PC-3 (cell line): ENCODE measurements at regions not wholly inside any gene's neighbourhood (a gene's known extent, or its start where the extent isn't known, plus 50 kb on each side); places are given as distances from the start of the nearest gene placed in this dataset.

Experiments
- ATAC-seq: fragments of 200-7000 bp; cut with Tn5 transposase; 2 replicates; pipeline ENCODE4 v1.9.1; 2020; ENCODE audit warnings: mild to moderate bottlenecking, moderate library complexity
- BruUV-seq: library from RNA; stranded (reverse); fragments of 400-500 nt; replicated peaks from 2 replicates; lab custom pipeline; 2021; lab: Mats Ljungman, UMichigan
- CTCF ChIA-PET: fragments of 300-600 bp; sonication (Branson Sonifier 250); formaldehyde crosslinking; loops from one replicate; lab custom pipeline; 2022; ENCODE audit warnings: antibody characterized with exemption; lab: Charles Lee
- POLR2A ChIA-PET: fragments of 300-600 bp; sonication (Branson Sonifier 250); formaldehyde crosslinking; loops from one replicate; lab custom pipeline; 2022; ENCODE audit warnings: antibody characterized with exemption; ENCODE audit not compliant: unreplicated experiment; lab: Charles Lee
- DNase-seq: peaks from one replicate; pipeline ENCODE4 v3.0.0-alpha.2; 2015
- H2AFZ ChIP-seq: fragments of 300-600 bp; sonication (generic); 2 replicates; pipeline ENCODE4 v1.6.0; 2016; ENCODE audit warnings: antibody characterized with exemption, low read length
- H3F3A ChIP-seq: fragments of 300-600 bp; sonication (generic); one replicate; pipeline ENCODE4 v1.6.0; 2017; ENCODE audit warnings: antibody characterized with exemption, low read length, control low read depth, mild to moderate bottlenecking; ENCODE audit not compliant: unreplicated experiment
- H3K27ac ChIP-seq: fragments of 300-600 bp; sonication (generic); 2 replicates; pipeline ENCODE4 v1.5.1; 2016; ENCODE audit warnings: mild to moderate bottlenecking, low read length
- H3K27me3 ChIP-seq: fragments of 300-600 bp; sonication (generic); 2 replicates; pipeline ENCODE4 v1.6.1; 2016; ENCODE audit warnings: low read length, mixed read lengths
- H3K36me3 ChIP-seq: fragments of 300-600 bp; sonication (generic); 2 replicates; pipeline ENCODE4 v1.6.1; 2016; ENCODE audit warnings: low read depth, mixed run types, low read length, mixed read lengths
- H3K4me1 ChIP-seq: fragments of 300-600 bp; sonication (generic); 2 replicates; pipeline ENCODE4 v1.5.1; 2016; ENCODE audit warnings: low read length; ENCODE audit not compliant: insufficient read depth
- H3K4me2 ChIP-seq: fragments of 300-600 bp; sonication (generic); 2 replicates; pipeline ENCODE4 v1.6.0; 2016; ENCODE audit warnings: low read length
- H3K4me3 ChIP-seq: fragments of 300-600 bp; sonication (generic); 2 replicates; pipeline ENCODE4 v1.5.1; 2016; ENCODE audit warnings: mild to moderate bottlenecking, low read length, mixed read lengths
- H3K79me2 ChIP-seq: fragments of 300-600 bp; sonication (generic); 2 replicates; pipeline ENCODE4 v1.6.1; 2017; ENCODE audit warnings: low read length, mixed read lengths
- H3K9ac ChIP-seq: fragments of 300-600 bp; sonication (generic); 2 replicates; pipeline ENCODE4 v1.6.0; 2016; ENCODE audit warnings: mild to moderate bottlenecking, low read length
- H3K9me2 ChIP-seq: fragments of 300-600 bp; sonication (generic); replicated peaks from 2 replicates; pipeline ENCODE4 v1.6.1; 2016; ENCODE audit warnings: mixed run types, low read length, mixed read lengths
- H3K9me3 ChIP-seq: fragments of 300-600 bp; sonication (generic); 2 replicates; pipeline ENCODE4 v1.6.1; 2016; ENCODE audit warnings: low read length, mixed read lengths
- H4K20me1 ChIP-seq: fragments of 300-600 bp; sonication (generic); 2 replicates; pipeline ENCODE4 v1.6.1; 2016; ENCODE audit warnings: low read length, mixed read lengths
- EZH2 ChIP-seq: fragments of 300-600 bp; sonication (generic); IDR thresholded peaks from one replicate; pipeline ENCODE4 v1.6.1; 2017; ENCODE audit warnings: antibody characterized with exemption, mild to moderate bottlenecking, low read length; ENCODE audit not compliant: unreplicated experiment
- EZH2phosphoT487 ChIP-seq: fragments of 300-600 bp; sonication (generic); IDR thresholded peaks from 2 replicates; pipeline ENCODE4 v1.6.1; 2018; ENCODE audit warnings: mild to moderate bottlenecking, antibody characterized with exemption, low read length, borderline replicate concordance
- intact Hi-C: fragments of 100-400 bp; cut with micrococcal nuclease; formaldehyde crosslinking; loops from 2 replicates; pipeline ENCODE4 v1.9.0; 2023
- TF ChIP-seq, protein P1 (sequence below): fragments of 300-600 bp; sonication (generic); conservative IDR thresholded peaks from 2 replicates; pipeline ENCODE4 v1.5.1; 2017; ENCODE audit warnings: antibody characterized with exemption, low read depth, mild to moderate bottlenecking, low read length

DNA sequence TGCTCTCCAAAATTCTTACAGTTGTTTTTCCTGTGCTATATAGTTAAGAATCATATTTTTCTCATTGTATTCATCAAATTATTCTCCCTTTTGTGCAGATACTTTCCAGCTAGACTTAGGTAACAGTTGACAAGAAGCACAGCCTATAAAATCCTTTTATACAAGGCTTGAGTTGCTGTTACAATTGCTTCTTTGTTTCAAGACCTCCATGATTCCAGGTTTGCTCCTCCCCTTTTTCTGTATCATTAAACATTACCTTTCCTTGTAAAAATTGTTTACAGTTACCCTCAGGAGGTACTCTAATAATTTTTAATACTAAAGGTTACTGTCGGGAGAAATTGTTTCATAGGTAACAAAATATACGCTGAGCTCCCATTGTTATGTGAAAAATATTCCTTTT lies 192.3 kb upstream of the GRID2 start:
- Histone ChIP-seq H3K36me3 (no peaks in the 10 kb centered on the region), H3K4me2 (no peak overlapping the region), H2AFZ (no peak overlapping the region), H3K9ac (no peak overlapping the region), H3F3A (no peaks in the 10 kb centered on the region), H3K9me3 (no peaks in the 10 kb centered on the region), H3K4me1 (0 out of 2 replicates have a peak, but pooled peaks cover 5% of the 10 kb centered on the region), H4K20me1 (no peaks in the 10 kb centered on the region), H3K27ac (no peak overlapping the region), H3K27me3 (no peaks in the 10 kb centered on the region), H3K4me3 (no peak overlapping the region), H3K79me2 (no peaks in the 10 kb centered on the region), H3K9me2 (no peaks in the 10 kb centered on the region)
- BruUV-seq, result no TSS peak
- ChIA-PET POLR2A (no interaction called here), CTCF (no interaction called here)
- TF ChIP-seq, protein P1, sequence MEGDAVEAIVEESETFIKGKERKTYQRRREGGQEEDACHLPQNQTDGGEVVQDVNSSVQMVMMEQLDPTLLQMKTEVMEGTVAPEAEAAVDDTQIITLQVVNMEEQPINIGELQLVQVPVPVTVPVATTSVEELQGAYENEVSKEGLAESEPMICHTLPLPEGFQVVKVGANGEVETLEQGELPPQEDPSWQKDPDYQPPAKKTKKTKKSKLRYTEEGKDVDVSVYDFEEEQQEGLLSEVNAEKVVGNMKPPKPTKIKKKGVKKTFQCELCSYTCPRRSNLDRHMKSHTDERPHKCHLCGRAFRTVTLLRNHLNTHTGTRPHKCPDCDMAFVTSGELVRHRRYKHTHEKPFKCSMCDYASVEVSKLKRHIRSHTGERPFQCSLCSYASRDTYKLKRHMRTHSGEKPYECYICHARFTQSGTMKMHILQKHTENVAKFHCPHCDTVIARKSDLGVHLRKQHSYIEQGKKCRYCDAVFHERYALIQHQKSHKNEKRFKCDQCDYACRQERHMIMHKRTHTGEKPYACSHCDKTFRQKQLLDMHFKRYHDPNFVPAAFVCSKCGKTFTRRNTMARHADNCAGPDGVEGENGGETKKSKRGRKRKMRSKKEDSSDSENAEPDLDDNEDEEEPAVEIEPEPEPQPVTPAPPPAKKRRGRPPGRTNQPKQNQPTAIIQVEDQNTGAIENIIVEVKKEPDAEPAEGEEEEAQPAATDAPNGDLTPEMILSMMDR, result no peak
- TF ChIP-seq EZH2 (no peak), EZH2phosphoT487 (no peak)
- intact Hi-C loops, result no loop called here
- DNase-seq (peak; percentile 35), ATAC-seq (peak; percentile 64)

DNA sequence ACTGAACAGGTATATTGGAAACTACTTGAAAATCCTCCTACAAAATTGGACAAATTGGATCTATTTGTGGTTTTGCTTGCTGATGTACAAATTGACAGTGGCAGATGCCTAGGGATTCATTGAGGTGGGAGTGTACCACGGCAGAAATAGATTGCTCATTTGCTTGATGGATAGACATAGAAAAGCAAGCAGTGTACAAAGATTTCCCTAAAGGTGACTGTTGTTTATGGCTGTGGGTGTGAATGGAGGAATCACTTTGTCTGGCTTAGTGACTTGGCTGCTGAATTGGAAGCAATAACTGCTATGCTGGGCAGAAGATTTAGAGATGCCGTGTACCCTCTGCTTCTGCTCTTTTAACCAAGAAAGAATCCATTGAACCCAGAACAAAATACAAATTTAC lies 191.0 kb upstream of the GRID2 start:
- TF ChIP-seq EZH2 (no peak), EZH2phosphoT487 (no peak)
- TF ChIP-seq, protein P1, result no peak
- Histone ChIP-seq H3K4me1 (0 out of 2 replicates have a peak, but pooled peaks cover 5% of the 10 kb centered on the region), H3K9me2 (no peaks in the 10 kb centered on the region), H3K27me3 (no peaks in the 10 kb centered on the region), H3K4me3 (no peak overlapping the region), H2AFZ (no peak overlapping the region), H3K4me2 (no peak overlapping the region), H4K20me1 (no peaks in the 10 kb centered on the region), H3K9me3 (no peaks in the 10 kb centered on the region), H3F3A (no peaks in the 10 kb centered on the region), H3K27ac (no peak overlapping the region), H3K36me3 (no peaks in the 10 kb centered on the region), H3K79me2 (no peaks in the 10 kb centered on the region), H3K9ac (no peak overlapping the region)
- POLR2A ChIA-PET, result no interaction called here
- CTCF ChIA-PET, result no interaction called here
- no TSS peak for BruUV-seq
- intact Hi-C loops, result no loop called here
- no peak for DNase-seq
- no peak for ATAC-seq

DNA sequence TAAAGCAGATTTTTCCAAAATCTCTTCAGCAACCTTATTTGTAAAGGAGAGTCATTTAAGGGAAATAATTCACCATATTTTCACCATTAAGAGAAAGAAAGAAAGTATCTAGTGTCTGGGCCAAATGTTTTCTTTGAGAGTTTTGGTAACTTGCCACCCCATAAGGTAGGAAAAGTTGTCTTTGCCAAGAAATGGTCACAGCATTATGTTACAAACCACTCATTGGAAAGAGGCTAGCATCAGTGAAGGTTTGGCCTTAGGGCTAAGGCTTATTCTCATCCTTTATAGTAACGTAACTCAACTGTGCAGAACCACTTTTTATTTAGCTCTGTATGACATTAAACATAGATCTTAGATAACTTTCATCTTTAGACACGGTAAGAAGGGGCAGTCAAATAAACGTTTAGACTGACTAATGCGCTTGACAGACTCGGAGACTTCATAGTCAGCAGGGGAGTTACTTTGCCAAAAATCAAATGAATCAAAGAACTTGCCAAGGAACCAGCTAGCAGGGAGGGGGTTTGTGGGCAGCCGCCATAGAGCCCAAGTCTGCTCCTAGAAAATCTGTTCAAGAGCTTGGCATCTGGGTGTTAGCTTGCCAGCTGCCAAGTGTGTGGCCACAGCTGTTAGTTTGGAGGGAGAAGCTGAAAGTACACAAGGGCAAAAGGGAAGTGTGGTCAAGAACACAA lies 182.8 kb upstream of the GRID2 start:
- POLR2A ChIA-PET, result no interaction called here
- no peaks in the 10 kb centered on the region for H3K9me3 ChIP-seq
- no peaks in the 10 kb centered on the region for H3K36me3 ChIP-seq
- TF ChIP-seq EZH2, result no peak
- TF ChIP-seq EZH2phosphoT487, result no peak
- TF ChIP-seq, protein P1, result no peak
- no peaks in the 10 kb centered on the region for H4K20me1 ChIP-seq
- no peaks in the 10 kb centered on the region for H3K4me1 ChIP-seq
- no peaks in the 10 kb centered on the region for H3K9me2 ChIP-seq
- CTCF ChIA-PET, result no interaction called here
- H3K27me3 ChIP-seq, result no peaks in the 10 kb centered on the region
- BruUV-seq, result no TSS peak
- H3K79me2 ChIP-seq, result no peaks in the 10 kb centered on the region
- intact Hi-C loops, result no loop called here
- H3F3A ChIP-seq, result no peaks in the 10 kb centered on the region
- H2AFZ ChIP-seq, result no peak overlapping the region
- no peak overlapping the region for H3K9ac ChIP-seq
- ATAC-seq, result no peak
- no peak overlapping the region for H3K4me3 ChIP-seq
- H3K4me2 ChIP-seq, result no peak overlapping the region
- H3K27ac ChIP-seq, result 0 out of 2 replicates have a peak overlapping the region, but pooled peaks have one; percentile 6
- peak; percentile 34 for DNase-seq
